GM12878 (cell line): ENCODE measurements at regions not wholly inside any gene's neighbourhood (a gene's known extent, or its start where the extent isn't known, plus 50 kb on each side); places are given as distances from the start of the nearest gene placed in this dataset.

Experiments
- CTCF ChIP-seq, 3 experiments: IDR thresholded peaks in 2 of 3; conservative IDR thresholded peaks in 1 of 3; 2 replicates each; pipeline ENCODE4 v1.5.1; 2011; ENCODE audit warnings: low read depth in 3 of 3, low read length in 3 of 3, mild to moderate bottlenecking in 3 of 3, control low read depth in 2 of 3, moderate library complexity in 2 of 3, inconsistent platforms in 1 of 3, mixed read lengths in 1 of 3; ENCODE audit not compliant: control insufficient read depth in 2 of 3, insufficient read depth in 1 of 3; ENCODE audit errors: extremely low read depth in 1 of 3
- NR2C2 ChIP-seq: IDR thresholded peaks from 2 replicates; pipeline ENCODE4 v1.6.1; 2011; ENCODE audit warnings: borderline replicate concordance, low read depth; ENCODE audit not compliant: control insufficient read depth, insufficient read length
- SPI1 ChIP-seq: IDR thresholded peaks from 2 replicates; pipeline ENCODE4 v1.6.1; 2011; ENCODE audit warnings: low read depth, mild to moderate bottlenecking, low read length, moderate library complexity, borderline replicate concordance; ENCODE audit not compliant: insufficient read depth

- TF ChIP-seq SPI1 (no peak), CTCF (IDR thresholded peaks at IDR 0.05 in 2 of 3, conservative IDR thresholded peaks at IDR 0.05 in 1 of 3; ENCODE audit: control insufficient read depth in 2 of 3, extremely low read depth in 1 of 3, insufficient read depth in 1 of 3, low read depth in 3 of 3, low read length in 3 of 3) (no peak), NR2C2 (no peak)
Measured at GRCh38 chr1:80181418-80181817, 1174.9 kb upstream of the ADGRL4 start.
